NCI-H2196 treated with DMSO at 0.1 percent for 48 hours (cell line): ENCODE measurements at regions not wholly inside any gene's neighbourhood (a gene's known extent, or its start where the extent isn't known, plus 50 kb on each side); places are given as distances from the start of the nearest gene placed in this dataset.
A peak's percentile ranks its signal among the peaks of the same experiment; 100 is the strongest.

Experiments
- DNase-seq: peaks from one replicate; lab custom pipeline; 2025; ENCODE audit not compliant: unreplicated experiment; lab: John Stamatoyannopoulos, UW

- no peak for DNase-seq
Observed at GRCh38 chr3:117441851-117442250, 732.3 kb downstream of the TUSC7 start.

DNA sequence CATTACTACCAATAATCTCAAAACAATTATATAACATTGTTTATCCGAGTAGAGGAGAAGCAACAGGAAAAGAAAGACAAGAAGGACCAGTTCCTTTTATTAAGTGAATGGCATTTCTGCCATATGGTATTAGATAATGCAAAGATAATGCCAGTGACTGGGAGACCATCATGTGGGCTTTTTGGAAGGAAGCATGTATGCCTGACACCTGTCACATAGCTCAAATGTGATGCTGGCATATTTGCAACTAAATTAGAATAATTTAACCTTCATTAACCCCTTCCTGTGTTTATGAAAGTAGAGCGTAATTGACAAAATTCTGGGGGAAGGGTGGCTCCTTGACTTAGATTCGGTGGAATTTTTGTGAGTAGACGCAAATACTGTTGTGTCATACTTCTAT, 733.0 kb downstream of the TUSC7 start:
- DNase-seq, result no peak

DNA sequence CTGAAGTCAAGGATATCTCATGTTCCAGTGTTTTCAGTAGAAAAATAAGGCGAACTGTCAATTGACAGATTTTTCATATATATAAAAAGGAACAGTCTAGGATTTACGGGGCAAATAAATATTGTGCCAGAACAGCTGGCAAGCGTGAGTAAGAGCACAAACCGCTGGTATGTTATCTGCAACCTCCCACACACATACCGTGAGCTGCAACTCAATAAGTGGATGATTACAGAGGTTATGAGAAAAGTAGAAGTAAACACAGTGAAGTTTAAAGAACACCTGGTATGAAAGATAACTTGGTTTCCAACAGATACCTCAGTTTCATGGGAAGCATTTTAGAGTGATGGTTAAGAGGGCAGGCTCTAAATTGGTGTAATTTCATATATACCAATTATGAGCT, 733.4 kb downstream of the TUSC7 start:
- no peak for DNase-seq

DNA sequence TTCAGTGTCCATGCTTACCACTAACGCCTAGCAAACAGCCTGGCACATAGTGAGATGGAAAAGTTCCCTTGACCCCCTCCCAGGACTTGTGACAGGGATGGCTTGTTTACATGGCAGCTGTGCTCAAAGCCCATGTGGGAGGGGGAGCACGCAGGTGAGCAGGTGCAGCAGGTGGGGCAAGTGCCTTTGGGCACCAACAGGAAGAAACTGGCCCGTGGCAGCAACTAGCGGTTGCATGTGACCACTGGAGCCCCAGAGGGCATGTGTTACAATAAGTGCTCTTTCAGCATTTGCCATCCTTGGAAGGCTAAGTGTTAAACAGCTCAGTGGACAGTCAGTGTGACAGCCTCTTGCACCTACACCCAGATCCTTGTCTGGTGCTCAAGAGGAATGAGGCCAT, 734.6 kb downstream of the TUSC7 start:
- no peak for DNase-seq

DNA sequence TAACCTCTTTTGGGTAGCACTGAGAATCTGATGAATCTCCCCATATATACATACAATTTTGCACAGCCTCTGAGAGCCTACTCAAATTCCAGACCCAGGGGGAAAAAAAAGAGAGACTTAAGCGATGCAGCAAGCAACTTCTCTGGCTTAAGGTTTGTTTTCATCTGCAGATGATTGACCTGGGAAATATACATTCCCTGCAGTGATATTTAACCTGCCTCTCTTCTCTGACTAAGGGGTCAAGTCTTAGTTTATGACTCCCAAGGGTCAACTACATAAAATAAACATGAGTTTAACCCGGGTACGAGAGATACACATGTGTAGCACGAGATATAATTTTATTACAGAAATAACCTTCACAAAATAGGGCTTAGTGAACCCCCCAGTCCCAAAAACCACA, 737.8 kb downstream of the TUSC7 start:
- DNase-seq, result no peak

GRCh38 chr3:117450026-117450425, 740.4 kb downstream of the TUSC7 start:
- no peak for DNase-seq

DNA sequence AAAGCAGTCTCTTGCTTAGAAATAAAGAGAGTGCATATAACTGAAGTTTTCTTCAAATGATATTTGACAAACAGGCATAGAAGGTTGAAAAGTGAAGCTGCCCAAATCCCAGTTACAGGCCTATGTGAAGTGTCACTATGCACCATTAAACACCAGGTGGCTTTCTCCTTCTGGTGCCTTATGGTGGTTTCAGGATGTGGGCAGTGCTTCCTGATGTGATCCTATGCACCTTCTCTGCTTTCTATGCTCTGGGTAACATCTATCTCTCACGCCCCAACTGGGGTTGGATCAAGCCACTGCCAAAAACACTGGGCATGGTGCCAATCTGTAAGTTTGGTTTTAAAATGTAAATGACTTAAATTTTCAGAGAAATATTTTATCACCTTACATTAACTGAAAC, 744.7 kb downstream of the TUSC7 start:
- peak; percentile 31 for DNase-seq

DNA sequence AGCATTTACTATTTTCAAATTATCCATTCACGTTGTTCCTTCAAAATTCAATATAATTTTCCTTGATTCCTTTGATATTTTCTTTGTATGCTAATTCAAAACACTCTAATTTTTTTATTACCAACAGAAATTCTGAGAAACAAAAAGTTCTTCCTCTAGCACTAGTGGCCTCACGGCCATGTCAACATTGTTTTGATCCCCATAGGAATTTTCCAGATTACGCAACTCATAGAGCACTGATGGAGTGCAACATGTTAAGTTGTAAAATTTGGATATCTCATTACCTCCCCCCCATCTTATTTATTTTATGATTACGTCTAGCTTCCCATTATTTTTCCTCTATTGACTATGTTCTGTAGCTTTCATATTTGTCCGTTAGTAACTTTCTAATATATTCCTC, 745.3 kb downstream of the TUSC7 start:
- DNase-seq, result no peak

GRCh38 chr3:117455782-117456181, 746.2 kb downstream of the TUSC7 start:
- no peak for DNase-seq

DNA sequence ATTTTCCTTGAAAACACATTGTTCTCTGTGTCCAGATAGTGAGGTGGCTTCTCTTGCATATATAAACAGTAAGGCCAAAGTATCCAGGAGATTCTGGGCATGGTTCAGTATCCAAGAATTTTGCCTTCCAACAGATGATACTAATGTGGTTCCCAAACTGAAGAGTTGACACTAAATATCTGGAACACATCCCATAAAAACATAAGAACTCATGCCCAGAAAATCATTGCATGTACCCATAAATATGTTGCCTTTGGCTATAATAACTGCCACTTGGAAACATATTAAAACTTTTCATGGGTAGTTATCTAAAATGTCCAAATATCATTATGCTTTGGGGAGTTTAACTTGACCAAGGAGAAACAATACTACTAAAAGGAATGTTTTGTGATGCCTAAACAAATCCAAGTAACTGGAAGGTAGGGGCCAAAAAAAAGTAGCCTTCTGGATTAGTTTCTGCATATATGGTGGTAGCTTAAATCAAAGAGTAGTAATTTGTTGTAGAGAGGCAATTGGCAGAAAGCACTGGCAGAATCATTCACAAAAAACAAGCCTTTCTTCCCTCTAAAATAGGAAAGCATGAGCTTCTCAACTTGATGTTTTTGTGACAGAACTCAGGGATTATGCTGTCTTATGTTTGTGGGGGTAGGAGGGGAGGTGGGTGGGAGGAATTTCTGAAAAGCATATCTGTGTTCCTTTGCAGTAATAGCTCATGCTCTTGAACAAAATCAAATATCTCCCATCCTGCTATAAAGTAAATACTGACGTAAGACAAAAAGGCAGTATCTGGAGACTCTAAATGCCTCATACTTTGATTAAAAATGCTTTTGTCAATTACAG, 753.9 kb downstream of the TUSC7 start:
- DNase-seq, result no peak

DNA sequence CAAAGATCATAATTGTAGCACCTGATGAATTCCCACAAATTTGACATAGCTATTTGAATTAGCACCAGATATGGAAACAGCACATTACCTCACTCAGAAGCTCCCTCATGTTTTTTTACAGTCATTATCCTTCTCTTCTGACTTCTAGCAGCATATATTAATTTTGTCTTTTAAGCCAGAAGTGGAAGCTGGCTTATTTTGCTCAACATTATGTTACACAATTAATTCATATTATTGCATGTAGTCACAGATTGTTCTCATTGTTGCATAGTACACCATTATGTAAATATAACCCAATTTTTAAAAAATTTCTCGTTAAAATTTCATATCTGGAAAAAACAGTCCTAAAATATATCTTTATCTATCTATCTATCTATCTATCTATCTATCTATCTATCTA, 762.3 kb downstream of the TUSC7 start:
- DNase-seq, result no peak

GRCh38 chr3:117473981-117474538, 764.5 kb downstream of the TUSC7 start:
- peak; percentile 26 for DNase-seq

- no peak for DNase-seq
Observed at GRCh38 chr3:117476572-117476971, 767.0 kb downstream of the TUSC7 start.

- no peak for DNase-seq
Observed at GRCh38 chr3:117477214-117477755, 767.7 kb downstream of the TUSC7 start.

- no peak for DNase-seq
Observed at GRCh38 chr3:117479095-117479494, 769.5 kb downstream of the TUSC7 start.

GRCh38 chr3:117480525-117480924, 770.9 kb downstream of the TUSC7 start:
- no peak for DNase-seq

DNA sequence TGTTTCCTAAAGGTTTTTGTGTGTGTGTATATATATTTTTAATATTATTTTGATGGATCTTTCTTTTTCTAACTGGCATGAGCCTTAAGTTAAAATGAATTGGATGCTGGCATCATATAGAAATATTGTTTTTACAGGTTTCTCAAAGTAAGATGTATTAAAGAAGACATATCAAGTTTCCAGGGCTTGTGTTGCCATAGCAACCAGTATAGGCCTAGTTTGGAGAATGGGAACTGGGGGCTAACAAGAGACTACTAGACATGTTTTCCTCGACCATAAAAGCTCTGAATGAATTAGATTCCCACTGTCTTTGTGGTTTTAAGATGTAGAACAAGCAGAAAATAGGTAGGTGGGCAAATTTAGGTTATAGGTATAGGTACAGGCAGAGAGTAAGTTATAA, 771.4 kb downstream of the TUSC7 start:
- DNase-seq, result no peak

DNA sequence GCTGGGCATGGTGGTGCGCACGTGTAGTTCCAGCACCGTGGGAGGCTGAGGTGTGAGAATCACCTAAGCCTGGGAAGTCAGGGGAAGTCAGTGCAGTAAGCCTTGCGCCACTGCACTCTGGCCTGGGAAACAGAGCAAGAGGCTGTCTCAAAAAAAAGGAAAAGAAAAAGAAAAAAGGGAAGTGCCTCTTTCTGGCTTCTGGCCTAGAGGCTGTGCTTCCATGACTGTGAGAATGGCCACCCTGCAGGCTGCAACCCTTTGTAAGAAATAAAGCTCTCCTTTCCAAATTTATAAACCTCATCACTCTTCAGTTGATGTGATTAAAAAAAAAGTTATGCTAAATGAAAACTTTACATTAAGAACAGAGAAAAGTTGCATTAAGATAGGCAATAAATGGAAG, 774.3 kb downstream of the TUSC7 start:
- DNase-seq, result no peak

- no peak for DNase-seq
Observed at GRCh38 chr3:117485841-117486240, 776.3 kb downstream of the TUSC7 start.

- DNase-seq, result no peak
Observed at GRCh38 chr3:117486719-117487716, 777.4 kb downstream of the TUSC7 start.

GRCh38 chr3:117488983-117489382, 779.4 kb downstream of the TUSC7 start:
- DNase-seq, result no peak
